Neural progenitor cell (in vitro differentiated cells): ENCODE measurements at regions not wholly inside any gene's neighbourhood (a gene's known extent, or its start where the extent isn't known, plus 50 kb on each side); places are given as distances from the start of the nearest gene placed in this dataset.

ENCODE experiments used
- DNase-seq: peaks from one replicate; pipeline ENCODE4 v3.0.0-alpha.2; 2016; ENCODE audit warnings: low spot score
- H2AFZ ChIP-seq: fragments of 200-600 bp; sonication (generic); replicated peaks from 2 replicates; pipeline ENCODE4 v1.6.1; 2016; ENCODE audit warnings: antibody characterized with exemption
- H3F3A ChIP-seq: fragments of 200-600 bp; sonication (generic); 2 replicates; pipeline ENCODE4 v1.6.1; 2016; ENCODE audit warnings: antibody characterized with exemption, low read depth
- H3K27ac ChIP-seq: fragments of 200-600 bp; sonication (generic); 2 replicates; pipeline ENCODE4 v1.5.1; 2016; ENCODE audit warnings: mild to moderate bottlenecking
- H3K27me3 ChIP-seq: fragments of 200-600 bp; sonication (generic); 2 replicates; pipeline ENCODE4 v1.6.1; 2016; ENCODE audit warnings: mild to moderate bottlenecking, moderate library complexity
- H3K36me3 ChIP-seq: fragments of 200-600 bp; sonication (generic); 2 replicates; pipeline ENCODE4 v1.5.1; 2016
- H3K4me1 ChIP-seq: fragments of 200-600 bp; sonication (generic); 2 replicates; pipeline ENCODE4 v1.6.1; 2016; ENCODE audit warnings: mixed run types
- H3K4me2 ChIP-seq: fragments of 200-600 bp; sonication (generic); 2 replicates; pipeline ENCODE4 v1.6.1; 2016
- H3K4me3 ChIP-seq: fragments of 200-600 bp; sonication (generic); 2 replicates; pipeline ENCODE4 v1.5.1; 2016
- H3K79me2 ChIP-seq: fragments of 200-600 bp; sonication (generic); 2 replicates; pipeline ENCODE4 v1.6.1; 2016; ENCODE audit warnings: low read depth
- H3K9ac ChIP-seq: fragments of 200-600 bp; sonication (generic); 2 replicates; pipeline ENCODE4 v1.6.1; 2016
- H3K9me3 ChIP-seq: fragments of 200-600 bp; sonication (generic); 2 replicates; pipeline ENCODE4 v1.5.1; 2016; ENCODE audit warnings: low read depth
- H4K20me1 ChIP-seq: fragments of 200-600 bp; sonication (generic); 2 replicates; pipeline ENCODE4 v1.6.1; 2016; ENCODE audit warnings: low read depth
- H3K27ac Mint-ChIP-seq: 3 replicates; pipeline ENCODE4 v1.8.0; 2021; ENCODE audit warnings: mixed read lengths
- H3K27me3 Mint-ChIP-seq: 2 replicates; pipeline ENCODE4 v1.8.0; 2022; ENCODE audit warnings: low read depth, mild to moderate bottlenecking, inconsistent platforms, moderate library complexity, mixed read lengths; ENCODE audit not compliant: insufficient read depth
- H3K36me3 Mint-ChIP-seq: 3 replicates; pipeline ENCODE4 v1.8.0; 2021; ENCODE audit warnings: mixed read lengths
- H3K4me1 Mint-ChIP-seq: 3 replicates; pipeline ENCODE4 v1.8.0; 2021; ENCODE audit warnings: mixed read lengths
- H3K4me3 Mint-ChIP-seq: 3 replicates; pipeline ENCODE4 v1.8.0; 2021; ENCODE audit warnings: mild to moderate bottlenecking, moderate library complexity, mixed read lengths
- H3K9me3 Mint-ChIP-seq: 3 replicates; pipeline ENCODE4 v1.8.0; 2020; ENCODE audit warnings: mixed read lengths
- CTCF ChIP-seq: fragments of 200-600 bp; sonication (generic); IDR thresholded peaks from 2 replicates; pipeline ENCODE4 v1.5.1; 2017; ENCODE audit warnings: antibody characterized with exemption, mild to moderate bottlenecking
- EZH2 ChIP-seq: fragments of 200-600 bp; sonication (generic); IDR thresholded peaks from 2 replicates; pipeline ENCODE4 v1.6.1; 2017; ENCODE audit warnings: antibody characterized with exemption, mild to moderate bottlenecking, moderate library complexity
- EZH2phosphoT487 ChIP-seq: fragments of 200-600 bp; sonication (generic); IDR thresholded peaks from 2 replicates; pipeline ENCODE4 v1.6.1; 2017; ENCODE audit warnings: antibody characterized with exemption

GRCh38 chr4:181693517-181693916 lies 549.7 kb upstream of the TENM3 start:
- Mint-ChIP-seq H3K4me1 (peaks cover 24% of the 10 kb centered on the region), H3K9me3 (peaks cover 5% of the 10 kb centered on the region), H3K27me3 (peaks cover 3% of the 10 kb centered on the region), H3K4me3 (no peak overlapping the region), H3K27ac (peak overlapping the region; percentile 70), H3K36me3 (no peaks in the 10 kb centered on the region)
- H3K79me2 ChIP-seq = no peaks in the 10 kb centered on the region
- H3K4me1 ChIP-seq = peaks cover 1% of the 10 kb centered on the region
- no peaks in the 10 kb centered on the region for H3K27me3 ChIP-seq
- H3F3A ChIP-seq = no peaks in the 10 kb centered on the region
- TF ChIP-seq EZH2 = no peak
- TF ChIP-seq EZH2phosphoT487 = no peak
- TF ChIP-seq CTCF = no peak
- H3K9ac ChIP-seq = no peak overlapping the region
- H4K20me1 ChIP-seq = no peaks in the 10 kb centered on the region
- H3K36me3 ChIP-seq = no peaks in the 10 kb centered on the region
- H3K9me3 ChIP-seq = no peaks in the 10 kb centered on the region
- H3K4me3 ChIP-seq = no peak overlapping the region
- H2AFZ ChIP-seq = no peak overlapping the region
- no peak overlapping the region for H3K27ac ChIP-seq
- DNase-seq = no peak
- H3K4me2 ChIP-seq = no peak overlapping the region

- Mint-ChIP-seq H3K4me3 (no peak overlapping the region), H3K4me1 (peaks cover 5% of the 10 kb centered on the region), H3K9me3 (peaks cover 5% of the 10 kb centered on the region), H3K27ac (no peak overlapping the region), H3K27me3 (peaks cover 3% of the 10 kb centered on the region), H3K36me3 (no peaks in the 10 kb centered on the region)
- Histone ChIP-seq H3K4me2 (no peak overlapping the region), H3K4me3 (no peak overlapping the region), H3K27ac (no peak overlapping the region), H3K9ac (no peak overlapping the region), H4K20me1 (no peaks in the 10 kb centered on the region), H3K27me3 (no peaks in the 10 kb centered on the region), H3F3A (no peaks in the 10 kb centered on the region), H3K9me3 (no peaks in the 10 kb centered on the region), H3K79me2 (no peaks in the 10 kb centered on the region), H2AFZ (no peak overlapping the region), H3K36me3 (no peaks in the 10 kb centered on the region), H3K4me1 (peaks cover 4% of the 10 kb centered on the region)
- DNase-seq = no peak
- TF ChIP-seq EZH2phosphoT487 (no peak), EZH2 (no peak), CTCF (no peak)
Measured at GRCh38 chr4:181698221-181698620, 545.0 kb upstream of the TENM3 start.

- Mint-ChIP-seq H3K4me1 (peaks cover 5% of the 10 kb centered on the region), H3K36me3 (no peaks in the 10 kb centered on the region), H3K4me3 (no peak overlapping the region), H3K27ac (no peak overlapping the region), H3K9me3 (peaks cover 5% of the 10 kb centered on the region), H3K27me3 (no peaks in the 10 kb centered on the region)
- no peaks in the 10 kb centered on the region for H3F3A ChIP-seq
- H4K20me1 ChIP-seq = no peaks in the 10 kb centered on the region
- H3K9me3 ChIP-seq = no peaks in the 10 kb centered on the region
- H3K79me2 ChIP-seq = no peaks in the 10 kb centered on the region
- no peak overlapping the region for H3K9ac ChIP-seq
- peaks cover 4% of the 10 kb centered on the region for H3K4me1 ChIP-seq
- H2AFZ ChIP-seq = no peak overlapping the region
- H3K27me3 ChIP-seq = no peaks in the 10 kb centered on the region
- no peak for DNase-seq
- H3K36me3 ChIP-seq = no peaks in the 10 kb centered on the region
- H3K4me3 ChIP-seq = no peak overlapping the region
- TF ChIP-seq CTCF = no peak
- no peak for TF ChIP-seq EZH2phosphoT487
- TF ChIP-seq EZH2 = no peak
- H3K4me2 ChIP-seq = no peak overlapping the region
- no peak overlapping the region for H3K27ac ChIP-seq
Measured at GRCh38 chr4:181701214-181701613, 542.0 kb upstream of the TENM3 start.
